Esophagus squamous epithelium (tissue), 4 donors: ENCODE measurements at regions not wholly inside any gene's neighbourhood (a gene's known extent, or its start where the extent isn't known, plus 50 kb on each side); places are given as distances from the start of the nearest gene placed in this dataset.

Source experiments
- POLR2A ChIP-seq, 4 donors: fragments of 450-650 bp; IDR thresholded peaks; one replicate each; pipeline ENCODE4 v1.6.1; 2017; ENCODE audit warnings: antibody characterized with exemption in 4 of 4, mild to moderate bottlenecking in 4 of 4, moderate library complexity in 3 of 4
- TF ChIP-seq, protein P1 (sequence below), 6 experiments: fragments of 450-650 bp in 4 of 6; fragments of 200-600 bp in 2 of 6; sonication (generic) in 2 of 6; IDR thresholded peaks; one replicate each; pipeline ENCODE4 v1.5.1; 2016 to 2019; ENCODE audit warnings: antibody characterized with exemption in 6 of 6, mild to moderate bottlenecking in 4 of 6, moderate library complexity in 4 of 6

DNA sequence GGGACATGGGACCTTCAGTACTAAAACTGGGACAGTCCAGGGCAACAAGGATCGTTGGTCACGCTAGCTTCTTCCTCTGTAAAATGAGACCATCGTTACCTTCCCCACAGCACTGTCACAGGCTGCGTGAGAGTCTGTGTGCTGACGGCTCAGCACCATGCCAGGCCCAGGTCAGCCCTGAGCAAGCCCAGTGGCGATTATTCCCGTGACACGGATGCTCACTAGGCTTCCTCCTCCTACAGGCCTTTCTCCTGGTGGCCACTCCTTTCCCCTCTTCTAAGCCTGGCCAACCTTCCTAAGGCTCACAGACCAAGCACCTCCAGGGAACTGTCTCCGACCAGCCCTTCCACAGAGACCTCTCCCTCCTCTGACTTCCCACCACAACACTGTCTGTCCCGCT, 69.3 kb upstream of the RUNX3 start:
- TF ChIP-seq, protein P1, sequence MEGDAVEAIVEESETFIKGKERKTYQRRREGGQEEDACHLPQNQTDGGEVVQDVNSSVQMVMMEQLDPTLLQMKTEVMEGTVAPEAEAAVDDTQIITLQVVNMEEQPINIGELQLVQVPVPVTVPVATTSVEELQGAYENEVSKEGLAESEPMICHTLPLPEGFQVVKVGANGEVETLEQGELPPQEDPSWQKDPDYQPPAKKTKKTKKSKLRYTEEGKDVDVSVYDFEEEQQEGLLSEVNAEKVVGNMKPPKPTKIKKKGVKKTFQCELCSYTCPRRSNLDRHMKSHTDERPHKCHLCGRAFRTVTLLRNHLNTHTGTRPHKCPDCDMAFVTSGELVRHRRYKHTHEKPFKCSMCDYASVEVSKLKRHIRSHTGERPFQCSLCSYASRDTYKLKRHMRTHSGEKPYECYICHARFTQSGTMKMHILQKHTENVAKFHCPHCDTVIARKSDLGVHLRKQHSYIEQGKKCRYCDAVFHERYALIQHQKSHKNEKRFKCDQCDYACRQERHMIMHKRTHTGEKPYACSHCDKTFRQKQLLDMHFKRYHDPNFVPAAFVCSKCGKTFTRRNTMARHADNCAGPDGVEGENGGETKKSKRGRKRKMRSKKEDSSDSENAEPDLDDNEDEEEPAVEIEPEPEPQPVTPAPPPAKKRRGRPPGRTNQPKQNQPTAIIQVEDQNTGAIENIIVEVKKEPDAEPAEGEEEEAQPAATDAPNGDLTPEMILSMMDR (IDR thresholded peaks at IDR 0.05) = no peak
- no peak for TF ChIP-seq POLR2A (IDR thresholded peaks at IDR 0.05)
